ENCODE measurements at regions not wholly inside any gene's neighbourhood (a gene's known extent, or its start where the extent isn't known, plus 50 kb on each side); places are given as distances from the start of the nearest gene placed in this dataset.

GRCh38 chr3:188001093-188001492 lies 152.9 kb upstream of the LPP start (continued):
- TF ChIP-seq ZMAT4 (CRISPR knock-in tag; IDR thresholded peaks at IDR 0.05) (no peak), CREB1 (CRISPR knock-in tag; IDR thresholded peaks at IDR 0.05) (no peak), MXD4 (CRISPR knock-in tag; IDR thresholded peaks at IDR 0.05; ENCODE audit: borderline replicate concordance) (no peak)

- Mint-ChIP-seq H3K27ac (no peak overlapping the region), H3K27me3 (ENCODE audit: low read depth) (peaks cover 5% of the 10 kb centered on the region; the same call in 1 of the 2 replicates), H3K36me3 (no peaks in the 10 kb centered on the region), H3K4me3 (no peak overlapping the region), H3K4me1 (peaks cover 58% of the 10 kb centered on the region), H3K9me3 (no peaks in the 10 kb centered on the region)
- DNase-seq (ENCODE audit: low spot score) (no peak), ATAC-seq (no peak)
- ChIA-PET CTCF (no interaction called here), POLR2A (no interaction called here)
- TF ChIP-seq MLX (CRISPR knock-in tag; IDR thresholded peaks at IDR 0.05): no peak
- TF ChIP-seq IRF2 (CRISPR knock-in tag; IDR thresholded peaks at IDR 0.05; ENCODE audit: borderline replicate concordance, low read depth): no peak
- no peak for TF ChIP-seq ZNF423 (CRISPR knock-in tag; IDR thresholded peaks at IDR 0.05)
- TF ChIP-seq FOXK1 (CRISPR knock-in tag; IDR thresholded peaks at IDR 0.05): no peak
- TF ChIP-seq NR2C2 (CRISPR knock-in tag; IDR thresholded peaks at IDR 0.05): no peak
- TF ChIP-seq ZBTB21 (CRISPR knock-in tag; IDR thresholded peaks at IDR 0.05; ENCODE audit: borderline replicate concordance): no peak
- no peak for TF ChIP-seq ZNF512 (CRISPR knock-in tag; IDR thresholded peaks at IDR 0.05; ENCODE audit: borderline replicate concordance)
- no peak for TF ChIP-seq SOX15 (CRISPR knock-in tag; IDR thresholded peaks at IDR 0.05)
- no peak for TF ChIP-seq JUN (CRISPR knock-in tag; IDR thresholded peaks at IDR 0.05)
- TF ChIP-seq TEAD1 (CRISPR knock-in tag; IDR thresholded peaks at IDR 0.05): no peak
- no peak for TF ChIP-seq ATF6 (CRISPR knock-in tag; IDR thresholded peaks at IDR 0.05)
- TF ChIP-seq OVOL2 (CRISPR knock-in tag; IDR thresholded peaks at IDR 0.05; ENCODE audit: borderline replicate concordance): no peak
- TF ChIP-seq ZNF281 (CRISPR knock-in tag; IDR thresholded peaks at IDR 0.05): no peak
- no peak for TF ChIP-seq SP1 (CRISPR knock-in tag; conservative IDR thresholded peaks at IDR 0.05)
- no peak for TF ChIP-seq ELF4 (CRISPR knock-in tag; IDR thresholded peaks at IDR 0.05; ENCODE audit: low read depth)
- TF ChIP-seq TEAD4 (CRISPR knock-in tag; IDR thresholded peaks at IDR 0.05): no peak
- TF ChIP-seq ZNF532 (CRISPR knock-in tag; IDR thresholded peaks at IDR 0.05; ENCODE audit: borderline replicate concordance): no peak
- no peak for TF ChIP-seq ZNF219 (CRISPR knock-in tag; IDR thresholded peaks at IDR 0.05; ENCODE audit: borderline replicate concordance)
- TF ChIP-seq PRDM15 (CRISPR knock-in tag; IDR thresholded peaks at IDR 0.05): no peak
These were observed 152.0 kb upstream of the LPP start for GRCh38 chr3:188001926-188002325.

Measured in WTC11 (cell line).